NB4 (cell line): ENCODE measurements at regions not wholly inside any gene's neighbourhood (a gene's known extent, or its start where the extent isn't known, plus 50 kb on each side); places are given as distances from the start of the nearest gene placed in this dataset.

Experiments used
- DNase-seq: peaks from one replicate; pipeline ENCODE4 v3.0.0; 2010; ENCODE audit warnings: low read depth
- H3K4me3 ChIP-seq: one replicate; pipeline ENCODE4 v1.5.1; 2011; ENCODE audit warnings: mild to moderate bottlenecking, low read depth, low read length, moderate library complexity
- CTCF ChIP-seq: IDR thresholded peaks from one replicate; pipeline ENCODE4 v1.5.1; 2012; ENCODE audit warnings: low read depth, low read length
- MYC ChIP-seq: IDR thresholded peaks from 2 replicates; pipeline ENCODE4 v1.6.1; 2011; ENCODE audit warnings: low read depth, low read length
- POLR2A ChIP-seq: IDR thresholded peaks from 2 replicates; pipeline ENCODE4 v1.6.1; 2011; ENCODE audit warnings: mild to moderate bottlenecking; ENCODE audit not compliant: insufficient read length; ENCODE audit errors: extremely low read depth
- TF ChIP-seq, protein P1 (sequence below): IDR thresholded peaks from 2 replicates; pipeline ENCODE4 v1.6.1; 2011; ENCODE audit warnings: low read depth, low read length

DNA sequence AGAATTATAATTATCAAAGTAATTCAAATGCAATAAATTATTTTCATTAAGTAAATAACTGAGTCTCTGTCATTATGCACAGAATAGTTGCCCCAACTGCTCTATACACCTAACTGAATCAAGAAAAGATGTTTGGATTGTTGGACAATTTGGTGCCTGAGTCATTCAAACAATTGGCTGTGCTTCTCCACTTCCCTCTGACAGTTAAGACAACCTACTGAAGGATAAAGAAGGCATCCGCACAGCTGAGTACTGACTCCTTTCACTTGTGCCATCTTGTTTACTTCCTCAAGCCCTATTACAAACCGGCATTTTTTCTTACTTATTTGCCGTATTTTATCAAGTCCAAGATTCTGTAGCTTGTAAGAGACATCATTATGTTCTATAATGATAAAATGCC is 110.6 kb upstream of the C1QTNF7 start:
- TF ChIP-seq MYC: no peak
- no peak for TF ChIP-seq CTCF
- no peak for TF ChIP-seq POLR2A
- TF ChIP-seq, protein P1, sequence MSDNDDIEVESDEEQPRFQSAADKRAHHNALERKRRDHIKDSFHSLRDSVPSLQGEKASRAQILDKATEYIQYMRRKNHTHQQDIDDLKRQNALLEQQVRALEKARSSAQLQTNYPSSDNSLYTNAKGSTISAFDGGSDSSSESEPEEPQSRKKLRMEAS: no peak
- H3K4me3 ChIP-seq: no peak overlapping the region
- no peak for DNase-seq

DNA sequence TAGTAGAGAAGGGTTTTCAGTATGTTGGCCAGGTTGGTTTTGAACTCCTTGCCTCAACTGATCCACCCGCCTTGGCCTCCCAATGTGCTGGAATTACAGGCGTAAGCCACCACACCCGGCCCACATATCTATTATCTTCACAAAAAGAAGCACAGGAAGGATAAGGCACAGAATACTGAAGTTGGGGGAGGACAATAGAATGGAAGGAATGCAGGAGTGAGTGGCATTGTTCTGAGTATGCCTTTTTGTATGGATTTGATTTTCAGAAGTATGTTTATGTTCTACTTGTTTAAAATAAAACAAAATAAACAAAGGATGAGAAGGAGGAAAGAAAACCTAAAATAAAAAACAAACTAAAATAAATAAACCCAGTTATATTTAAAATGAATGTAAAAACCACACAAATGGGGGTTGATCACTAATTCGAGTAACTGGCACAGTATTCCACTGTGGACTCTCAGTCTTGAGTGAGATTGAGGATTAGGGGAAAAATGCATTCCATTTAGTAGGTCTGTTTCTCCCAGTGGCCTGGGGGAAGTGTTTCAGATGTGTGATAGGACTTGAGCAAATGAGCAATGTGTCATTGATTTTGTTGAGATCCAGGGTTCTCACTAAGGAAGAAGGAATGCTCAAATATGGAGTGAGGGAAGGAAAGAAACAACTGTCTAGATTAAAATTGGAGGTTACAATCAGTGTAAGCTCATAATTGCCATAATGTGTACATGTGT is 109.0 kb upstream of the C1QTNF7 start:
- DNase-seq: no peak
- H3K4me3 ChIP-seq: no peak overlapping the region
- TF ChIP-seq MYC: no peak
- TF ChIP-seq, protein P1: no peak
- TF ChIP-seq POLR2A: no peak
- TF ChIP-seq CTCF: no peak

- DNase-seq: no peak
- no peak for TF ChIP-seq CTCF
- no peak for TF ChIP-seq POLR2A
- no peak for TF ChIP-seq MYC
- TF ChIP-seq, protein P1: no peak
- H3K4me3 ChIP-seq: no peak overlapping the region
These were observed 107.6 kb upstream of the C1QTNF7 start for GRCh38 chr4:15320121-15320678.

DNA sequence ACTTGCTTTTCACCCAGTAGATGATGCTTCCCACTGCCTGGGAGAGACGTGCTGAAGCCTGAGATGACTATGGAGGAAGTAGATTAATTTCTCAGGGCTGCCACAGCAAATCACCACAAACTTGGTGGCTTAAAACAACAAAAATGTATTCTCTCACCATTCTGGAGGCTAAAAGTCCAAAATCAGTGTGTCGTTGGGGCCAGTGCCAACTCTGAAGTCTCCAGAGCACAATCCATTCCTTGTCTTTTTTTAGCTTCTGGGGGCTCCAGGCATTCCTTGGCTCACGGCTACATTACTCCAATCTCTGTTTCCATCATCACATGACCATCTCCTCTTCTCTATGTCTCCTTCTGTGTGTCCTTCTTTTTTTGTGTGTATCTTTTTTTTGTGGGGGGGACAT is 105.8 kb upstream of the C1QTNF7 start:
- no peak for DNase-seq
- no peak for TF ChIP-seq CTCF
- TF ChIP-seq, protein P1: no peak
- TF ChIP-seq MYC: no peak
- TF ChIP-seq POLR2A: no peak

GRCh38 chr4:15325987-15326386 is 101.8 kb upstream of the C1QTNF7 start:
- H3K4me3 ChIP-seq: no peak overlapping the region
- no peak for DNase-seq
- TF ChIP-seq POLR2A (no peak), MYC (no peak), CTCF (no peak)
- TF ChIP-seq, protein P1: no peak

More for the DNA sequence above, 105.8 kb upstream of the C1QTNF7 start:
- H3K4me3 ChIP-seq: no peak overlapping the region
